Activated CD8-positive, alpha-beta memory T cell treated with anti-CD3 and anti-CD28 coated beads for 48 hours (primary cell): ENCODE measurements at regions not wholly inside any gene's neighbourhood (a gene's known extent, or its start where the extent isn't known, plus 50 kb on each side); places are given as distances from the start of the nearest gene placed in this dataset.
"Not testable (repeated sequence)": the region's sequence is repeated elsewhere in the genome, so short reads cannot be mapped to it uniquely, and the experiment has no call there.

Experiments used
- DNase-seq, 3 experiments: peaks; one replicate each; pipeline ENCODE4 v3.0.0-alpha.2; 2020; ENCODE audit warnings: low read depth in 2 of 3, low spot score in 2 of 3

DNA sequence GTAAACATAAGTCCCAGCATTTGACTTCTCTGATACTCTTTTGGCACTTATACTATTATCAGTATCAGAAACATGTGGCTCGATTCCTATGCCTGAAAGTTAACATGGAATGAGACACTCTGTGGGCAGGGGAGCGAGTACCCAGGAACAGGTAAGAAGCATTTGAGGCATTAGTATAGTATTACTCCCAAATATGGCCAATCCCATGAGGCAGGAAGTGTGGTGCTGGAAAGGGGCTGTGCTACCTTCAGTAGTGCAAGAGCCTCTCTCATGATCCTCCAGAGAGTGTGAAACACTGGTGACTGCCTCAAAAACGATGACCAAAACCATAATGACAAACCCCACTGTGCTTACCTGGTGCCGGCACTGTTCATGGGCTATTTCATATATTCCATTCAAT lies 415.1 kb downstream of the SOX11 start:
- DNase-seq = no peak

DNA sequence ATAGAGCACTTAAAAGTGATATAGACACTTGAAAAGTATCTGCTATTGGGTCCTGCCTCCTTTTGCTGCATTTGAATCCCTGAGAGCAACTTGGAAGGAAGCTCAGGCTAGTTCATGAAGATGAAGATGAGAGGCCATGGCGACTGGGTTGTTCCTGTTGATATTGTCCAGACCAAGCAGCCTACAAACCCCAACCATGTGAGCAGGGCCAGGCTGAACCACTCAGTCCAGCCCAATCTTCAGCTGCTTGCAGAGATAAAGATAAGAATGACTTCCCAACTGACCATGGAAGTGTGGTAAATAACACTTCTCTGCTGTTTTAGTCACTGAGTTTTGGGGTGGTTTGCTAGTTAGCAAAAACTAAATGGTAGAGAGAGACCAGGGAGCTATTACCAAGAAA lies 417.6 kb downstream of the SOX11 start:
- no peak for DNase-seq

DNA sequence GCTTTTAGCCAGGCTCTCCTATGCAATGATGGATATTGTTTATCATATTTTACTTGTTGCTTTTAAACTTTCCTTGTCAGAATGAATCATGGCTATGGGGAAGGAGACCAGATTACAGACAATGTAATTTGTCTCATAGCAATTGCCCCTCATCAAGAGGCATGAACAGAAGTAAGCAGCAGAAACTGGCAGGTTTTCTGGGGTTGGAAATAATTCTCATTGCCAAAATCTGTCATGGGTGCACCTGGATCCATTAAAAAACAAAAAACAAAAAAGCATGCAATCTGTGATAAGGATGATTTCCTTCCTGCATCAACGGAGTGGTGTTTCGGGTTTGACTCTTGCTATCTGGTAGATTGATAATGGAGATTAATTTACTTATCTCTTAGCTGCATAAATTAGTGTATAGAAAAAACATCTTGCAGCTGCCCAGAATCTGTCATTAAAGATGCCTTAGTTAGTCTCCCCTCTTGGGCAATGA lies 419.6 kb downstream of the SOX11 start:
- DNase-seq = no peak

DNA sequence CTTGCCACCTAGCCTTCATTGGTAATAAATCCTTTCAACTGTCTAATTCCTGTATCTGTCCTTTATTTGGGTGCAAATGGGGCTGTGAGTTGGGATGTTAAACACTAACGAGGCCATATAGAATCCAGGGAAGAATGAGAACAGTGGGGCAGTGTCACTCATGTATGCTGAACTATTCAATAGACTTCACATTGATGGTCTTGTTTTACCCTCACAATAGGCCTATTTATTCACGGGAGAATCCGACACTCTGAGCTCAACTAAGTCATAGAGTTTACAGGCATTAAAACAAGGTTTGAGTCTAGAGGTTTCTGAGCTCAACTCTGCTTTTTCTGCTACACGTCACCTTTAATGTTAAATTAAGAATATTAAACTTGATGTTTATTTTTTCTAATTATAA lies 421.6 kb downstream of the SOX11 start:
- no peak for DNase-seq

DNA sequence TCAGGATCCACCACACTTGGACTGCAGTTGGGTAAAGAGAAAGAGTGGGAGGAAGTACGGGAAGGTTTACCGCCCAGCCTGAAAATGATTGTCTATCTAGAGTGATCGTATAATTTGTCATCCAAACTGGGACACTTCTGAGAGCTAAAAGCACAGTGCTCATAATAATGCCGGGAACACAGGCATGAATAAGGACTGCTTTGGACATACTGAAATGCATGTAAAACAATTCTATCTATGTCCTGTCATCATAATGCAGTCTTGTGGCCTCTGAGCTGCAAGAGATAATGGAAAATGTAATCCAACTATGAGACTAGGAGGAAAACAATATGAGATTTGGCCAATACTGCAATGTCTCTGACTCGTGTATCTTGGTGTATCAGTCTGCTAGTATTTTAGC lies 435.5 kb downstream of the SOX11 start:
- no peak for DNase-seq

DNA sequence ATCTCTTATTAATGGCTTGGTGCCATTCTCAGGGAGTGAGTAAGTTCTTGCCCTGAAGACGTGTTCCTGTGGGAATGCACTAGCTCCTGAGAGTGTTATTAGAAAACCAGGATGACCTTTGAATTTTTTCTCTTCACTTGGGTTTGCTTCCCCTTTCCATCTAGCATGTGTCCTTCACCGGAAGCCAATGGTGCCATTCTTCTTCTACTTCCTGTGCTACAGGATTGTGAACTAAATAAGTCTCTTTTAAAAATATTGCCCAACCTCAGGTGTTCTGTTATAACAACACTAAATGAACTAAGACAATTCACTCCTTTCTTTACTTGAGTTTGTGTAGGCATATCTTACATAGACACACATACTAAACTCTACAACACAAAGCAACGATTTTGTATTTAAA lies 447.0 kb downstream of the SOX11 start:
- no peak for DNase-seq

DNA sequence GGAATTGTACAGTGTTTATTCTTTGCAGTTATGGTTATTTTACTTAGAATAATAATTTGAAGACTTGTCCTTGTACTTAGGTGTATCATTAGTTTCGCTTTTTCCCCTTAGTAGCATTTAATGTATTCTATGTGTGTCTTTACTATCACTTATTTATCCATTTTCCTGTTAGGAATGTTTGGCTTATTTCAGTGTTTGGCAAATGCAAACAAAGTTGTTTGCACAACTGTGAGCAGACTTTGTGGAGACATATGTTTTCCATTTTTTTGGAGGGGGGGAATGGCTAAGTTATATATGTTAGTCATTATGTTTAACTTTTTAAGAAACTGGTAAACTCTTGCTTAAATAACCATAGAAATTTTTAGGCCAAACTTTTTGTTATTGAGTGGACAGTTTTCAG lies 447.7 kb downstream of the SOX11 start:
- no peak for DNase-seq

DNA sequence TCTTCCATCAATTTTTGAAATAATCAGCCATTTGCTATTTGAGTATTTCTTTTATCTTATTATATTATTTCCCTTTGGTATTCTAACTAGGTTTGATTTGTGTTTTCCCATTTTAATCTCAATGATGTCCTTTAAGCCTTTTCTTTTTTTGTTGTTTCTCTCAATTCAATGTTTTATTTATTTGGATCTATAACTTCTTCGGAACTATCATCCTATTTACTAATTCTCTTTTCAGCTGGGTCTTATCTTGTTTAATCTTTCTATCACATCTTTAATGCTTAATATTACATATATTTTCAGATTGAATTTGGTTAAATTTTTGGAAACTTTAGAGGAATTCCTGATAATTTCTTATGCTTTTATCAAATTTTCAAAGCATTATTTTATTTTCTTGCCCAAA lies 448.3 kb downstream of the SOX11 start:
- DNase-seq = no peak

DNA sequence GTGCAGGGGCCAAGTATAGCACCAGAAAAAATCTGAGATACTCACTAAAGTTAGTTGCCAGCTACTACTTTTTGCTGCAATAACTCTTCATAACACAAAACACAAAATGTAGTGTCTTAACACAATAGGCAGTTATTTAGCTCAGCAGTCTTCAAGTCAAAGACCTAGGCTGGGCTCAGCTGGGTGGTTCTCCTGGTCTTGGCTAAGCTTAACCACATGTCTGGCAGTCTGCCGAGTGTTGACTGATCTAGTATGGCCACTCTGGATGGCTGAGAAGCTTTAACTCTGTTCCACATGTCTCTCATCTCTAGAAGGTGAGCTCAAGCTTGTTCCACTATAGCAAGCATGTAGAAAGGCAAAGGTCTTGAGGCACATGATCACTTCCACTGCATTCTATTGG lies 451.6 kb downstream of the SOX11 start:
- DNase-seq = no peak

DNA sequence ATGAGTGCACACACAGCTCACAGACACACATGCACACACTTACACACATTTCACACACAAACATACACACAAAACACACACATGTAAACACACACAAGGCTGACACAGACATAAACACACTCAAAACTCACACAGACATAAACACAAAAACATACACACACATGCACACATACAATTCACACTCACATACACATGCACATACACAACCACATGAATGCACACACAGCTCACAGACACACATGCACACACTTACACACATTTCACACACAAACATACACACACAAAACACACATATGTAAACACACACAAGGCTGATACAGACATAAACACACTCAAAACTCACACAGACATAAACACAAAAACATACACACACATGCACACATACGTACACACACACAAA lies 455.0 kb downstream of the SOX11 start:
- DNase-seq = not testable (repeated sequence)

DNA sequence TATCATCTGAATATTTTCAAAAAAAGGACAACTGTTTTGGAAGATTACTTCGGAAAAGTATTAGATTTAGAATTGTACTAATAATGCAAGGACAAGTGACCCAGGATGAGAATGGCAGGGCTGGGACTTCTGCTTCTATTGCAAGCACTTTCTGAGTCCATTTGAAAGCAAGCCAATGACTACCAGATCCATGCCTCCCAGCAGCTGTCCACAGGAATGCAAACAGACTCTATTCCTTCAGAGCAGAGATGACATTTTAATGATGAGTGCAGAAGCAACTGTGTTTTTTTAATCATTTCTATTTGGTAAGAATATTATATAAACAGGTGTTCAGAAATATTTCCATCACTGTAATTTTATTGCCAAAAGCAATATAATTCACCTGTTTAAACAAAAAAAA lies 456.7 kb downstream of the SOX11 start:
- no peak for DNase-seq

DNA sequence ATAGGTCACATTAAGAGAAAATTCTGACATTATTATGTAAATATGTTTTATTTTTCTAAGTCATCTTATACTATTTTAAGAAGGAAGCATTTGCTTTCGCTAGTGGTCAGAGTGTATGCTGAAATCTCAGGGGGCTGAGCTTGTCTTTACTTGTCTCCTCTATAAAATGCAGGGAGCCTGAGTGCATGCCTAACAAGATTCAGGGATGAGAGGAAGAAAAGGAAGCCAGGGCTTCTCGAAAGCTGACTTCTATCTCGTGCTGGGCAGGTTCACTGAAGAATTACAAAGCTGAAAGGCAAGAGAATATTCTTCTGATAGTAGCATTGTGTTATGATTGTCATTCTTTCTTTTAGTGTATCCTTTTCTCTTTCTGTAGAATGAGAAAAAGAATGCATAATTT lies 467.4 kb downstream of the SOX11 start:
- no peak for DNase-seq

DNA sequence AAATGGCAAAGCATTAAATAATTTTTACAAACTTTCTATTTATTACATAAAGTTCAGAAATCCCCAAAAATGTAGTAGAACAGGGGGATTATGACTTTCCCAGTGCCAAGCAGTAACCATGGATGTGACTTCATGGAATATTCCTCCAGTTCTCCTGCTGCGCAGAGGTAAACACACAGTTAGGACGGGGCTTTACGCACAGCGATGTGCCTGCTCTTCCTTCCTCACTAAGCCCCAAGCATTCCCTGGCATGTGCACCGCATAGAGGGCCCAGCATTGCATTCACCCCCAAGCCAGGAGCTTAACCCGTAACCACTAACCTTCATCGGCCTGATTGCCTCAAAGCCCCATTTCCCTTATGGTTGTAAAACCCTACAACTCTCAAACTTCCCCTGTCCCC lies 471.7 kb downstream of the SOX11 start:
- no peak for DNase-seq

DNA sequence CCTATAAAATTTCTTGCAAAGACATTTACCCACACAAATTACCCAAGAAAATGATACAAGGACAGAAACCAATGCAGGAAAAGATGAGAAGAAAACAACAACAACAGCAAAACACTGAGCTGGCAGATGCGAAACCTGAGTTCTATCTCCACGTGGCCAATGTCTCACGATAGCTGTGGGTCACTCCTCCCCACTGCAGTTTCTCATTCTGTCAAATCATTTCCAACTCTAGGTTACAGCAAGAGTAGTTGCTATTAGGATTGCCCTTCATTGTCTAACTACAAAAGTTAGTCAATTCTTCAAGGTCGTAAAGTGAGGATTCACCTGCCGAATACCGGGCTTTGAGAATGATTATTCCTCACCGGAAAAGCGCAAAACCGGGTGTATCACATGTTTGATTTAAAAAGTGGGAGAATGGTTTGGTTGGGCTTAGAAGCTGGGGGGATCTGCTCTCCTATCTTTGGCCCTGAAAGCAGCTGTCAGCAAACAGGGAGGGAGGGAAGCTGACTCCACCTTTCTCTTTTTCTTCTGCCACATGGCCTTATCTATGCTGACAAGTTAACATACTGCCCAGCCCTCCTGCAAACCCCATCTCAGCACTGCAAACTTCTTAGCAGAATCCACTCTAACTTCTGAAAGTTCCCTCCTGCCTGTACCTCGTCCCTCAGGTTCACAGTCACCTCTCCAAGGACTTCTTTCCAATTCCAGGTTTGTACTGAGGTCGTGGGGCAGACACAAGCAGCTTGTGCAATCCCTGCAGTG lies 473.0 kb downstream of the SOX11 start:
- no peak for DNase-seq

DNA sequence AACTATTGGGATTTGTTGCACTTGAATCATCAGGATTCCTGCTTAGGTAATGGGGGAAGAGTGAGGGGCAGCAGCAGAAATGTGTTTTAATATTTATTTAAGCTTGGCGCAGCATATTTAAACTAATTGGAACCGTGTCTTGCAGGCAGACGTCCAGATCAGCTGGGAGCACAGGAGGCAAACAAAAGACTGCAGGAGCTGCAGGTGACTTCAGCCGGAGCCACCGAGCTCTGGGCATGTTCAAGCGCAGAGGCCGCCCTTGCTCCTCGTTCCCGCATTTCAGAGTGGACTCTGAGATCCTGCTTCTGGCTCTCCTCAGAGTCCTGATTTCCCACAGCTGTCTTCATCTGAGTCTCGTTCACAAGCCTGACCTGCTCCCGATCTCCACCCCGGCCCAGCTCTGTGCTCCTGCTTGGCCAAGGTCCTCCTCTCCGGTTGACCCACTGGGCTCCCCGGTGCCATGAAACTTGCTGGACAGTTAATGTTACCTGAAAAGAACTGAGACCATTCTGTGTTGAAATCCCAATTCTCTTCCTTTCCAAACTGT lies 475.5 kb downstream of the SOX11 start:
- DNase-seq = no peak

DNA sequence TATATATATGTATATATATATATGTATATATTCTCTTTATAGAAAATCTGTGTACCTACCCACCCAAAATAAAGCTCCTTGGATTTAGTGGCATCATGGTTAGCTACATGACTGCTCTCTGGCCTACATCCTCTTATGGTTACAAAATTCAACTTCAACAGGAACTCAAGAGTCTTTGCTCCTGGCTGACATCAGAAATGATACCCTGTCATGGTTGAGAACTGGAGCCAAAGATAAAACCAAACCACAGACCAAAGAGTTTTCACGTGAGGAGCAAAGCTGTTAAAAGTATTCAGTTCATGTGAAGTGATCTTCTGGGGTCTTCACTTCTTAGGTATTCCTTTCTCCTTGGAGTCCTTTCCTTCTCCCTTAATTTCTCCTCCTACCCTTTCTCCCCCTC lies 476.3 kb downstream of the SOX11 start:
- no peak for DNase-seq

DNA sequence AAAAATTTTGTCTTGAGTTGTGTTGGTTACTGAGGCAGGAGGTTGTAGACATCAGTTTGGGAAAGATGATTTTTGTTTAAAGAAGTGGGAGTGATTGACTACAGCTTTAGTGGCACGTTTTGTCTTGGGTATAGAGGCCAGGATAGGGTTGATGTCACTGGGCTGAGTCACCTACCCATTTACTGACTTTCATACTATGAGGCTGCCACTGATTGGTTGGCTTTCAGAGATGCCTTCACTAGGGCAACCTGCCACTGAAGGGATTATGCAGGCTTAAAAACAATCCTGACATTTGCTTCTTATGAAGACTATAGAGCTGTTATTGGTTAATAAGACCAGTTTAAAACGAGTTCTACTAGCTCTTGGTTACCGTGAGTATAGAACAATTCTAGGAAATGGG lies 479.1 kb downstream of the SOX11 start:
- no peak for DNase-seq

DNA sequence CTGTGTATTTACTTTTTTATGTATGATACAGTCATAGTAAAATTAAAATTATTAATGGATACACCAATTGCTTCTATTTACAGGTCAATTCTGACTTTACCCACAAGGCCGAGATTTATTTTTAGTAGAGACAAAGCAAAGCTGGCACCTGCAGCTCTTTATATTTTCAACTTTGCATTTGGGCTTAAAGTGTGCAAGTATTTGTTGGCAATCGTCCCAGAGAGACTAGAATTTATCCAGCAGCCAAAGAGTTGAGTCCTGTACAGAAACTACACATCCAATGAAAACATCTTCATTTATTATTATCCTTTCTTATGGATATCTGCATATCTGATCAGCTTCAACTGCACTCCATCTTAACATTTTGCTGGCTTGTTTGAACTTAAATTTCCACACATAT lies 485.6 kb downstream of the SOX11 start:
- DNase-seq = no peak

DNA sequence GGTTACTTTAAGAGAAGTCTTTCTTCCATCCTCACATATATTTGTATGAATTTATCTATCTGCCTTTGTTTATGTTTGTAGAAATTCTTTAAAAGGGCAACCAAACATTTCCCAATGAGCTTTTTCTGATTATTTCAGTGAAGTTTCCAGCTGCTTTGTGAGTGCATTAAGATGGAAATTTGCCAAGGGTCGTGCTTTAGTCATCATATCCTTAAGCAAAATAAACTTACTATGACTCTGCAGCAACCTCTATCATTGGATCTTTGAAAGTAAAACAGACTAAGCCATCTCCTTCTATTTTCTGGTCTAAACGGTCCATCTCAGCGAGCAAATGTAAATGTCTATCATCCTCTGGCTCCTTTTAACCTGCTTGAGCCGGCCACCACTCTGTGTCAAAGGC lies 489.3 kb downstream of the SOX11 start:
- no peak for DNase-seq

DNA sequence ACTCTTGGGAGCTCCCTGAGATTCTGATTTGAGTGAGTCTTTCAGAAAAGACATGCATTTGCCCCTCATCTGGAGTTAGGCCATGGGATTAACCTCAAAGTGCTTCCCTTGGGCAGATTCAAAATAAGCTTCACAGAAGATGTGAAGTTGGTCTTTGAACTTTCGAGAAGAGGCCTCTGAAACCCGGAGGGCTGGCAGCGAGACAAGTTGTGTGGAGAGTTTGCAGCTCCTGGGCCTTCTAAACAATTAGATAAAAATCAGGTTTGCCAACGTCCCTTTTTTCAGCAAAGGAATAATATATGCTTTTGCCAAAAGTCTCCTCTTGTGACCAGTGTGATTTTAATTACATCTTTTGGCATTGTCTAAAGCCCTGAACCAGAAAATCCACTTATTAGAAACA lies 489.7 kb downstream of the SOX11 start:
- no peak for DNase-seq

DNA sequence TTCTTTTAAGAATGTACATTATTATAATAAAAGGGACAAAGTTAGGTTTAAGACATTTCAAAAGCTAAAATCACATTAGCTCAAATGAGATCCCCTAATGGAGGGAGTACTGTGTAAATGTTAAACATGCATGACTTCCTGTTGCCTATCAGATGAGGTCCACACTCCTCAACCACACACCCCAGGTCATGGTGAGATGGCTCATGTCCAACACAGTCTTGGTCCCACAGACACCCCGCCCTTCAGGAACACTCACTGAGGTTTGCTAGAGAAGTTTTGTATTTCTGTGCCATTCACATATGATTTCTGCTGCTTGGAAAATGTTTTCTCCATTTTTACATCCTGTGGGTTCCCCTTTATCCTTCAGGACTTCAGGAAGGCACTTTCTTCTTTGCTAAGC lies 491.0 kb downstream of the SOX11 start:
- no peak for DNase-seq

DNA sequence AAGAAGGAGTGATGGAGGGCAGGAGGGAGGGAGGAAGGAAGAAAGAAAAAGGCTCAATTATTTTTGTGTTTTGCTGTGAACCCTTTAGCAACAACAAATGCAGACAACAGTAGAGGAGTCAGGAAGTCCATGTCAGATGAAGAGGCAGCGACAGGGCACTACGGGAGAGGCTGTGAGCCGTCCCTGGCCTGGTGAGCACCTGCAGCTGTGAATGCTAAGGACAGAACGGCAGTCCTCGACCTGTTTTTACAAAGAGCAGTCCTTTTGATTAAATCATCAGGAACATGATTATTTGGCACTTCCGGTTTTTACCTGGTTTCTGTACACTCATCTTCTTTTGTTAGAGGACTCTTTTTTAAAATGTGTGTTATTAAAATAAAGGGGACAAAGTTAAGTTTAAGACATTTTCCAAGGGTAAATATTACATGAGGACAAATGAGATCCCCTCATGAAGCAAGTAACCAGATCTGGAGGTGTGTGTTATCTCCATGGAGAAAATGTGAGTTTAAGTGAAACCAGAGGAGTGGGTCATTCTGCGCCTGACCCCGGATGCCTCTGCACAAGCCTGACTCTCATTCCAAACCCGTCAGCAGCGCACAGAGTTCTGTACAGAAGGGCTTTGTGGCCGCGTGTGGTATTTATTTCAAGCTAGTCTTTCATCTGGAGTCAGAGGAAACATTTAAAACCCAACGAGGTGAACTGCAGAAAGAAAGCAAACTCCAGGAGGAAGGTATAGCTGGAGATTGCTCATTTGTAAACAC lies 492.5 kb downstream of the SOX11 start:
- no peak for DNase-seq
